Bronchial epithelial cell (primary cell): ENCODE measurements at regions not wholly inside any gene's neighbourhood (a gene's known extent, or its start where the extent isn't known, plus 50 kb on each side); places are given as distances from the start of the nearest gene placed in this dataset.

Experiments
- DNase-seq: peaks from one replicate; pipeline ENCODE4 v3.0.0-alpha.2; 2010; ENCODE audit warnings: low read depth
- FAIRE-seq: peaks from 2 replicates; lab custom pipeline; 2011; peaks lifted over from hg19 to GRCh38; lab: Jason Lieb, UNC
- H3K27me3 ChIP-seq: 2 replicates; pipeline ENCODE4 v1.5.1; 2011; ENCODE audit warnings: low read length; ENCODE audit not compliant: control insufficient read depth, insufficient read depth
- H3K36me3 ChIP-seq: 2 replicates; pipeline ENCODE4 v1.5.1; 2011; ENCODE audit warnings: low read length; ENCODE audit not compliant: control insufficient read depth, insufficient read depth
- H3K4me3 ChIP-seq: 2 replicates; pipeline ENCODE4 v1.5.1; 2011; ENCODE audit warnings: mild to moderate bottlenecking, low read depth, low read length, control low read depth
- CTCF ChIP-seq: IDR thresholded peaks from 2 replicates; pipeline ENCODE4 v1.5.1; 2011; ENCODE audit warnings: mild to moderate bottlenecking, moderate library complexity, low read length, control low read depth, inconsistent platforms; ENCODE audit not compliant: insufficient read depth, severe bottlenecking

GRCh38 chr5:82413302-82414040, 135.3 kb upstream of the RPS23 start:
- TF ChIP-seq CTCF, result no peak
- Histone ChIP-seq H3K4me3 (no peak overlapping the region), H3K27me3 (no peaks in the 10 kb centered on the region), H3K36me3 (no peaks in the 10 kb centered on the region)
- peak; percentile 94 for DNase-seq
- FAIRE-seq, result no peak

- DNase-seq, result no peak
- no peak for TF ChIP-seq CTCF
- no peaks in the 10 kb centered on the region for H3K36me3 ChIP-seq
- FAIRE-seq, result no peak
- H3K27me3 ChIP-seq, result no peaks in the 10 kb centered on the region
- no peak overlapping the region for H3K4me3 ChIP-seq
Observed at GRCh38 chr5:82408033-82408432, 129.9 kb upstream of the RPS23 start.

- Histone ChIP-seq H3K4me3 (no peak overlapping the region), H3K36me3 (no peaks in the 10 kb centered on the region), H3K27me3 (no peaks in the 10 kb centered on the region)
- peak; percentile 98 for FAIRE-seq
- no peak for TF ChIP-seq CTCF
- DNase-seq, result peak; percentile 100
Observed at GRCh38 chr5:82406205-82406773, 128.1 kb upstream of the RPS23 start.

GRCh38 chr5:82405618-82406204, 127.6 kb upstream of the RPS23 start:
- FAIRE-seq (peak; percentile 79), DNase-seq (peak; percentile 100)
- no peak overlapping the region for H3K4me3 ChIP-seq

GRCh38 chr5:82405161-82405560, 127.0 kb upstream of the RPS23 start:
- FAIRE-seq (no peak), DNase-seq (peak; percentile 87)
- no peak overlapping the region for H3K4me3 ChIP-seq
- no peaks in the 10 kb centered on the region for H3K36me3 ChIP-seq
- TF ChIP-seq CTCF, result no peak
- H3K27me3 ChIP-seq, result no peaks in the 10 kb centered on the region

More at GRCh38 chr5:82405618-82406204, 127.6 kb upstream of the RPS23 start:
- H3K27me3 ChIP-seq, result no peaks in the 10 kb centered on the region
- TF ChIP-seq CTCF, result no peak
- no peaks in the 10 kb centered on the region for H3K36me3 ChIP-seq
